Gastrocnemius medialis (tissue), 4 donors: ENCODE measurements at regions not wholly inside any gene's neighbourhood (a gene's known extent, or its start where the extent isn't known, plus 50 kb on each side); places are given as distances from the start of the nearest gene placed in this dataset.
"Not testable (repeated sequence)": the region's sequence is repeated elsewhere in the genome, so short reads cannot be mapped to it uniquely, and the experiment has no call there.

ENCODE experiments used
- ATAC-seq, 2 donors: fragments of 150-250 bp; one replicate each; pipeline ENCODE4 v1.9.1; 2016
- DNase-seq, 2 donors: peaks; one replicate each; pipeline ENCODE4 v3.0.0-alpha.2; 2019
- H3K27ac ChIP-seq, 4 donors: fragments of 200-600 bp; sonication (generic); 1 replicate in 1 of 4; 2 replicates in 3 of 4; pipeline ENCODE4 v1.5.1; 2016 to 2018; ENCODE audit warnings: mild to moderate bottlenecking in 2 of 4, moderate library complexity in 1 of 4
- H3K27me3 ChIP-seq, 3 donors: fragments of 200-600 bp; sonication (generic) in 2 of 3; 1 replicate in 1 of 3; 2 replicates in 2 of 3; pipeline versions ENCODE4 v1.5.1 to v1.6.0; 2016 to 2019; ENCODE audit warnings: mild to moderate bottlenecking in 1 of 3, moderate library complexity in 1 of 3
- H3K36me3 ChIP-seq, 2 donors: fragments of 200-600 bp; sonication (generic) in 1 of 2; one replicate each; pipeline ENCODE4 v1.5.1; 2017 to 2018
- H3K4me1 ChIP-seq, 2 donors: fragments of 200-600 bp; sonication (generic) in 1 of 2; one replicate each; pipeline ENCODE4 v1.5.1; 2016 to 2017; ENCODE audit warnings: mild to moderate bottlenecking in 2 of 2
- H3K4me3 ChIP-seq, 4 donors: fragments of 200-600 bp; sonication (generic) in 3 of 4; 1 replicate in 1 of 4; 2 replicates in 3 of 4; pipeline ENCODE4 v1.5.1; 2016 to 2019; ENCODE audit warnings: mild to moderate bottlenecking in 2 of 4
- H3K9me3 ChIP-seq, 3 donors: fragments of 200-600 bp; sonication (generic) in 2 of 3; 1 replicate in 1 of 3; 2 replicates in 2 of 3; pipeline ENCODE4 v1.5.1; 2016 to 2019
- POLR2A ChIP-seq, 2 donors: fragments of 450-650 bp; IDR thresholded peaks; one replicate each; pipeline ENCODE4 v1.6.1; 2017; ENCODE audit warnings: antibody characterized with exemption in 2 of 2, mild to moderate bottlenecking in 2 of 2, moderate library complexity in 2 of 2
- in situ Hi-C, 4 donors: fragments of 200-750 bp; cut with MboI; loops; one replicate each; pipeline versions ENCODE4 v1.15.0 to v1.8.0; 2017; ENCODE audit warnings: low sequenced_read_pairs in 4 of 4
- intact Hi-C: fragments of 100-400 bp; cut with DNase I; formaldehyde crosslinking; loops from one replicate; pipeline ENCODE4 v1.15.1; 2023; ENCODE audit warnings: low total_unique reads
- TF ChIP-seq, protein P1 (sequence below), 5 experiments: fragments of 450-650 bp in 3 of 5; fragments of 200-600 bp in 2 of 5; sonication (generic) in 2 of 5; IDR thresholded peaks in 4 of 5; conservative IDR thresholded peaks in 1 of 5; 1 replicate in 4 of 5; 2 replicates in 1 of 5; pipeline ENCODE4 v1.5.1; 2016 to 2019; ENCODE audit warnings: antibody characterized with exemption in 5 of 5, mild to moderate bottlenecking in 3 of 5, moderate library complexity in 3 of 5

GRCh38 chr7:51545131-51545530, 228.5 kb upstream of the COBL start:
- H3K27ac ChIP-seq, result no peak overlapping the region
- ATAC-seq (no peak), DNase-seq (no peak)
- H3K4me3 ChIP-seq, result no peak overlapping the region
- intact Hi-C loops, result no loop called here
- no peaks in the 10 kb centered on the region for H3K27me3 ChIP-seq
- no peaks in the 10 kb centered on the region for H3K4me1 ChIP-seq
- TF ChIP-seq, protein P1, sequence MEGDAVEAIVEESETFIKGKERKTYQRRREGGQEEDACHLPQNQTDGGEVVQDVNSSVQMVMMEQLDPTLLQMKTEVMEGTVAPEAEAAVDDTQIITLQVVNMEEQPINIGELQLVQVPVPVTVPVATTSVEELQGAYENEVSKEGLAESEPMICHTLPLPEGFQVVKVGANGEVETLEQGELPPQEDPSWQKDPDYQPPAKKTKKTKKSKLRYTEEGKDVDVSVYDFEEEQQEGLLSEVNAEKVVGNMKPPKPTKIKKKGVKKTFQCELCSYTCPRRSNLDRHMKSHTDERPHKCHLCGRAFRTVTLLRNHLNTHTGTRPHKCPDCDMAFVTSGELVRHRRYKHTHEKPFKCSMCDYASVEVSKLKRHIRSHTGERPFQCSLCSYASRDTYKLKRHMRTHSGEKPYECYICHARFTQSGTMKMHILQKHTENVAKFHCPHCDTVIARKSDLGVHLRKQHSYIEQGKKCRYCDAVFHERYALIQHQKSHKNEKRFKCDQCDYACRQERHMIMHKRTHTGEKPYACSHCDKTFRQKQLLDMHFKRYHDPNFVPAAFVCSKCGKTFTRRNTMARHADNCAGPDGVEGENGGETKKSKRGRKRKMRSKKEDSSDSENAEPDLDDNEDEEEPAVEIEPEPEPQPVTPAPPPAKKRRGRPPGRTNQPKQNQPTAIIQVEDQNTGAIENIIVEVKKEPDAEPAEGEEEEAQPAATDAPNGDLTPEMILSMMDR (IDR thresholded peaks at IDR 0.05 in 4 of 5, conservative IDR thresholded peaks at IDR 0.05 in 1 of 5), result no peak
- no peak for TF ChIP-seq POLR2A (IDR thresholded peaks at IDR 0.05)
- H3K36me3 ChIP-seq, result no peaks in the 10 kb centered on the region
- no peaks in the 10 kb centered on the region for H3K9me3 ChIP-seq
- in situ Hi-C loops, result no loop called here

- H3K4me1 ChIP-seq, result no peaks in the 10 kb centered on the region
- no peaks in the 10 kb centered on the region for H3K9me3 ChIP-seq
- no peaks in the 10 kb centered on the region for H3K27me3 ChIP-seq
- H3K4me3 ChIP-seq, result no peak overlapping the region
- H3K36me3 ChIP-seq, result no peaks in the 10 kb centered on the region
- in situ Hi-C loops (no loop called here), intact Hi-C loops (no loop called here)
- no peak for ATAC-seq
- TF ChIP-seq, protein P1 (IDR thresholded peaks at IDR 0.05 in 4 of 5, conservative IDR thresholded peaks at IDR 0.05 in 1 of 5), result no peak
- TF ChIP-seq POLR2A (IDR thresholded peaks at IDR 0.05), result no peak
- DNase-seq, result no peak
- no peak overlapping the region for H3K27ac ChIP-seq
Observed at GRCh38 chr7:51543801-51544553, 227.4 kb upstream of the COBL start.

DNA sequence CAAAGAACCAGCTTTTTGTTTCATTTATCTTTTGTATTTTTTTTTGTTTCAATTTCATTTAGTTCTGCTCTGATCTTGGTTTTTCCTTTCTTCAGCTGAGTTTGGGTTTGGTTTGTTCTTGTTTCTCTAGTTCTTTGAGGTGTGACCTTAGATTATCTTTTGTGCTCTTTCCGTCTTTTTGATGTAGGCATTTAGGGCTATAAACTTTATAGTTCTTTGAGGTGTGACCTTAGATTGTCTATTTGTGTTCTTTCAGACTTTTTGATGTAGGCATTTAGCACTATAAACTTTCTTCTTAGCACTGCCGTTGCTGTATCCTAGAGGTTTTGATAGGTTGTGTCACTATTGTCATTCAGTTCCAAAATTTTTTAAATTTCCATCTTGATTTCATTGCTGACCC, 224.3 kb upstream of the COBL start:
- in situ Hi-C loops, H3K4me3 ChIP-seq, intact Hi-C loops, H3K27ac ChIP-seq, H3K27me3 ChIP-seq, DNase-seq, H3K36me3 ChIP-seq, H3K9me3 ChIP-seq, ATAC-seq, H3K4me1 ChIP-seq: not testable (repeated sequence)

DNA sequence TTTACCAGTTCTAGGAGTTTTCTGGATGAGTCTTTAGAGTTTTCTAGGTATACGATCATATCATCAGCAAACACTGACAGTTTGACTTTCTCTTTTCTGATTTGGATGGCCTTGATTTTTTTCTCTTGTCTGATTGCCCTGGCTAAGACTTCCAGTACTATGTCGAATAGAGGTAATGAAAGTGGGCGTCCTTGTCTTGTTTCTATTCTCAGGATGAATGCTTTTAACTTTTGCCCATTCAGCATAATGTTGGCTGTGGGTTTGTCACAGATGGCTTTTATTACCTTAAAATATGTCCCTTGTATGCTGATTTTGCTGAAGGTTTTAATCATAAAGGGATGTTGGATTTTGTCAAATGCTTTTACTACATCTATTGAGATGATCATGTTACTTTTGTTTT, 223.2 kb upstream of the COBL start:
- DNase-seq (no peak), ATAC-seq (no peak)
- no peak overlapping the region for H3K4me3 ChIP-seq
- no peaks in the 10 kb centered on the region for H3K27me3 ChIP-seq
- H3K9me3 ChIP-seq, result no peaks in the 10 kb centered on the region
- intact Hi-C loops, result no loop called here
- in situ Hi-C loops, result no loop called here
- no peak overlapping the region for H3K27ac ChIP-seq
- no peaks in the 10 kb centered on the region for H3K36me3 ChIP-seq
- no peak for TF ChIP-seq POLR2A (IDR thresholded peaks at IDR 0.05)
- TF ChIP-seq, protein P1 (IDR thresholded peaks at IDR 0.05 in 4 of 5, conservative IDR thresholded peaks at IDR 0.05 in 1 of 5), result no peak
- no peaks in the 10 kb centered on the region for H3K4me1 ChIP-seq

- H3K36me3 ChIP-seq, result no peaks in the 10 kb centered on the region
- intact Hi-C loops (no loop called here), in situ Hi-C loops (no loop called here)
- H3K9me3 ChIP-seq, result no peaks in the 10 kb centered on the region
- ATAC-seq, result no peak
- no peak for DNase-seq
- TF ChIP-seq, protein P1 (IDR thresholded peaks at IDR 0.05 in 4 of 5, conservative IDR thresholded peaks at IDR 0.05 in 1 of 5), result no peak
- no peak for TF ChIP-seq POLR2A (IDR thresholded peaks at IDR 0.05)
- no peaks in the 10 kb centered on the region for H3K27me3 ChIP-seq
- no peaks in the 10 kb centered on the region for H3K4me1 ChIP-seq
- no peak overlapping the region for H3K27ac ChIP-seq
- H3K4me3 ChIP-seq, result no peak overlapping the region
Observed at GRCh38 chr7:51528172-51528571, 211.6 kb upstream of the COBL start.
